ENCODE measurements at regions not wholly inside any gene's neighbourhood (a gene's known extent, or its start where the extent isn't known, plus 50 kb on each side); places are given as distances from the start of the nearest gene placed in this dataset.

GRCh38 chr14:58788655-58789503 is 151.1 kb downstream of the DACT1 start:
- Histone ChIP-seq H3K4me3 (ENCODE audit: low read length) (peak overlapping the region; percentile 14; the same call in 1 of the 2 replicates), H3K9ac (ENCODE audit: low read depth, low read length) (no peak overlapping the region), H3K36me3 (ENCODE audit: insufficient read depth, low read depth, low read length) (no peaks in the 10 kb centered on the region), H3K9me3 (ENCODE audit: insufficient read depth, low read depth, low read length) (no peaks in the 10 kb centered on the region), H3K27me3 (ENCODE audit: insufficient read depth, low read length) (peaks cover 9% of the 10 kb centered on the region; the same call in 1 of the 2 replicates), H3K4me1 (ENCODE audit: insufficient read depth, low read length) (peaks cover 21% of the 10 kb centered on the region), H3K27ac (ENCODE audit: low read length) (no peak overlapping the region)

GRCh38 chr14:58789736-58790135 is 152.0 kb downstream of the DACT1 start:
- H3K9ac ChIP-seq (ENCODE audit: low read depth, low read length), result no peak overlapping the region
- H3K4me3 ChIP-seq (ENCODE audit: low read length), result no peak overlapping the region
- no peak overlapping the region for H3K27ac ChIP-seq (ENCODE audit: low read length)
- H3K4me1 ChIP-seq (ENCODE audit: insufficient read depth, low read length), result peaks cover 21% of the 10 kb centered on the region
- H3K9me3 ChIP-seq (ENCODE audit: insufficient read depth, low read depth, low read length), result no peaks in the 10 kb centered on the region
- H3K36me3 ChIP-seq (ENCODE audit: insufficient read depth, low read depth, low read length), result no peaks in the 10 kb centered on the region
- peaks cover 9% of the 10 kb centered on the region; the same call in 1 of the 2 replicates for H3K27me3 ChIP-seq (ENCODE audit: insufficient read depth, low read length)

GRCh38 chr14:58792416-58792815 is 154.7 kb downstream of the DACT1 start:
- Histone ChIP-seq H3K9ac (ENCODE audit: low read depth, low read length) (no peak overlapping the region), H3K36me3 (ENCODE audit: insufficient read depth, low read depth, low read length) (no peaks in the 10 kb centered on the region), H3K4me3 (ENCODE audit: low read length) (no peak overlapping the region), H3K9me3 (ENCODE audit: insufficient read depth, low read depth, low read length) (no peaks in the 10 kb centered on the region), H3K27me3 (ENCODE audit: insufficient read depth, low read length) (peaks cover 9% of the 10 kb centered on the region; the same call in 1 of the 2 replicates), H3K27ac (ENCODE audit: low read length) (no peak overlapping the region), H3K4me1 (ENCODE audit: insufficient read depth, low read length) (peaks cover 21% of the 10 kb centered on the region)

- H3K27ac ChIP-seq (ENCODE audit: low read length), result no peak overlapping the region
These were observed 155.5 kb downstream of the DACT1 start for GRCh38 chr14:58793131-58793740.

GRCh38 chr14:58794993-58795762 is 157.4 kb downstream of the DACT1 start:
- Histone ChIP-seq H3K27me3 (ENCODE audit: insufficient read depth, low read length) (no peaks in the 10 kb centered on the region), H3K9me3 (ENCODE audit: insufficient read depth, low read depth, low read length) (no peaks in the 10 kb centered on the region), H3K9ac (ENCODE audit: low read depth, low read length) (no peak overlapping the region), H3K4me3 (ENCODE audit: low read length) (no peak overlapping the region), H3K36me3 (ENCODE audit: insufficient read depth, low read depth, low read length) (no peaks in the 10 kb centered on the region), H3K27ac (ENCODE audit: low read length) (no peak overlapping the region), H3K4me1 (ENCODE audit: insufficient read depth, low read length) (peaks cover 4% of the 10 kb centered on the region; the same call in 1 of the 2 replicates)

More at GRCh38 chr14:58793131-58793740, 155.5 kb downstream of the DACT1 start:
- no peak overlapping the region for H3K9ac ChIP-seq (ENCODE audit: low read depth, low read length)
- H3K4me3 ChIP-seq (ENCODE audit: low read length), result no peak overlapping the region
- no peaks in the 10 kb centered on the region for H3K36me3 ChIP-seq (ENCODE audit: insufficient read depth, low read depth, low read length)
- peaks cover 1% of the 10 kb centered on the region; the same call in 1 of the 2 replicates for H3K27me3 ChIP-seq (ENCODE audit: insufficient read depth, low read length)
- peaks cover 20% of the 10 kb centered on the region for H3K4me1 ChIP-seq (ENCODE audit: insufficient read depth, low read length)
- no peaks in the 10 kb centered on the region for H3K9me3 ChIP-seq (ENCODE audit: insufficient read depth, low read depth, low read length)

GRCh38 chr14:58796242-58797009 is 158.7 kb downstream of the DACT1 start:
- no peaks in the 10 kb centered on the region for H3K9me3 ChIP-seq (ENCODE audit: insufficient read depth, low read depth, low read length)
- H3K4me3 ChIP-seq (ENCODE audit: low read length), result no peak overlapping the region
- no peak overlapping the region for H3K27ac ChIP-seq (ENCODE audit: low read length)
- no peaks in the 10 kb centered on the region for H3K27me3 ChIP-seq (ENCODE audit: insufficient read depth, low read length)
- no peaks in the 10 kb centered on the region for H3K4me1 ChIP-seq (ENCODE audit: insufficient read depth, low read length)
- H3K9ac ChIP-seq (ENCODE audit: low read depth, low read length), result no peak overlapping the region
- H3K36me3 ChIP-seq (ENCODE audit: insufficient read depth, low read depth, low read length), result no peaks in the 10 kb centered on the region

- Histone ChIP-seq H3K9ac (ENCODE audit: low read depth, low read length) (no peak overlapping the region), H3K36me3 (ENCODE audit: insufficient read depth, low read depth, low read length) (no peaks in the 10 kb centered on the region), H3K27me3 (ENCODE audit: insufficient read depth, low read length) (no peaks in the 10 kb centered on the region), H3K27ac (ENCODE audit: low read length) (no peak overlapping the region), H3K9me3 (ENCODE audit: insufficient read depth, low read depth, low read length) (no peaks in the 10 kb centered on the region), H3K4me1 (ENCODE audit: insufficient read depth, low read length) (no peaks in the 10 kb centered on the region), H3K4me3 (ENCODE audit: low read length) (no peak overlapping the region)
These were observed 159.3 kb downstream of the DACT1 start for GRCh38 chr14:58797010-58797429.

- Histone ChIP-seq H3K4me3 (ENCODE audit: low read length) (no peak overlapping the region), H3K9me3 (ENCODE audit: insufficient read depth, low read depth, low read length) (no peaks in the 10 kb centered on the region), H3K36me3 (ENCODE audit: insufficient read depth, low read depth, low read length) (no peaks in the 10 kb centered on the region), H3K4me1 (ENCODE audit: insufficient read depth, low read length) (no peaks in the 10 kb centered on the region), H3K27ac (ENCODE audit: low read length) (no peak overlapping the region), H3K9ac (ENCODE audit: low read depth, low read length) (no peak overlapping the region), H3K27me3 (ENCODE audit: insufficient read depth, low read length) (no peaks in the 10 kb centered on the region)
These were observed 160.4 kb downstream of the DACT1 start for GRCh38 chr14:58798173-58798572.

- no peaks in the 10 kb centered on the region for H3K4me1 ChIP-seq (ENCODE audit: insufficient read depth, low read length)
- H3K9ac ChIP-seq (ENCODE audit: low read depth, low read length), result no peak overlapping the region
- H3K4me3 ChIP-seq (ENCODE audit: low read length), result no peak overlapping the region
- H3K9me3 ChIP-seq (ENCODE audit: insufficient read depth, low read depth, low read length), result no peaks in the 10 kb centered on the region
- H3K27ac ChIP-seq (ENCODE audit: low read length), result no peak overlapping the region
- H3K27me3 ChIP-seq (ENCODE audit: insufficient read depth, low read length), result no peaks in the 10 kb centered on the region
- no peaks in the 10 kb centered on the region for H3K36me3 ChIP-seq (ENCODE audit: insufficient read depth, low read depth, low read length)
These were observed 163.3 kb downstream of the DACT1 start for GRCh38 chr14:58801086-58801485.

GRCh38 chr14:58805057-58805456 is 167.3 kb downstream of the DACT1 start:
- Histone ChIP-seq H3K4me3 (ENCODE audit: low read length) (no peak overlapping the region), H3K9me3 (ENCODE audit: insufficient read depth, low read depth, low read length) (no peaks in the 10 kb centered on the region), H3K36me3 (ENCODE audit: insufficient read depth, low read depth, low read length) (no peaks in the 10 kb centered on the region), H3K27ac (ENCODE audit: low read length) (no peak overlapping the region), H3K27me3 (ENCODE audit: insufficient read depth, low read length) (no peaks in the 10 kb centered on the region), H3K9ac (ENCODE audit: low read depth, low read length) (no peak overlapping the region), H3K4me1 (ENCODE audit: insufficient read depth, low read length) (no peaks in the 10 kb centered on the region)
